B cell (primary cell): ENCODE measurements at regions not wholly inside any gene's neighbourhood (a gene's known extent, or its start where the extent isn't known, plus 50 kb on each side); places are given as distances from the start of the nearest gene placed in this dataset.

Experiments used
- ATAC-seq: fragments of 200-7000 bp; cut with Tn5 transposase; one replicate; pipeline ENCODE4 v1.10.0; 2021; ENCODE audit warnings: low read depth, mild to moderate bottlenecking, moderate number of reproducible peaks, moderate library complexity
- CTCF ChIA-PET: fragments of 350-600 bp; sonication (Branson Sonifier 250); formaldehyde crosslinking; loops from one replicate; lab custom pipeline; 2021; ENCODE audit warnings: antibody characterized with exemption, inconsistent platforms; lab: Charles Lee
- POLR2A ChIA-PET: fragments of 350-600 bp; sonication (Branson Sonifier 250); formaldehyde crosslinking; loops from one replicate; lab custom pipeline; 2021; ENCODE audit warnings: antibody characterized with exemption; lab: Charles Lee
- DNase-seq: peaks from one replicate; pipeline ENCODE4 v3.0.0; 2013
- H2AFZ ChIP-seq: 2 replicates; pipeline ENCODE4 v1.6.1; 2012; ENCODE audit warnings: mild to moderate bottlenecking, low read depth, low read length; ENCODE audit not compliant: insufficient read depth, poor library complexity, severe bottlenecking
- H3K27ac ChIP-seq, 2 donors: 1 replicate in 1 of 2; 2 replicates in 1 of 2; pipeline ENCODE4 v1.5.1; 2012 to 2013; ENCODE audit warnings: low read length in 2 of 2, mild to moderate bottlenecking in 2 of 2, moderate library complexity in 1 of 2
- H3K27me3 ChIP-seq, 4 experiments: fragments of 200-600 bp in 1 of 4; sonication (generic) in 1 of 4; replicated peaks in 1 of 4; 1 replicate in 2 of 4; 2 replicates in 2 of 4; pipeline versions ENCODE4 v1.6.1 to v1.7.0; 2013 to 2016; ENCODE audit warnings: low read length in 3 of 4, mild to moderate bottlenecking in 2 of 4, mixed read lengths in 1 of 4, moderate library complexity in 1 of 4; ENCODE audit not compliant: insufficient read depth in 4 of 4, control insufficient read depth in 3 of 4; ENCODE audit errors: control extremely low read depth in 1 of 4
- H3K36me3 ChIP-seq, 2 experiments: replicated peaks in 1 of 2; 1 replicate in 1 of 2; 2 replicates in 1 of 2; pipeline versions ENCODE4 v1.6.1 to v1.7.1; 2013; ENCODE audit warnings: low read length in 1 of 2; ENCODE audit not compliant: insufficient read depth in 2 of 2, control insufficient read depth in 1 of 2; ENCODE audit errors: control extremely low read depth in 1 of 2, extremely low read depth in 1 of 2
- H3K4me1 ChIP-seq, 2 donors: fragments of 200-600 bp in 1 of 2; sonication (generic) in 1 of 2; 1 replicate in 1 of 2; 2 replicates in 1 of 2; pipeline versions ENCODE4 v1.5.1 to v1.6.1; 2013 to 2017; ENCODE audit warnings: low read length in 2 of 2; ENCODE audit not compliant: control insufficient read depth in 2 of 2, insufficient read depth in 2 of 2
- H3K4me2 ChIP-seq: replicated peaks from 2 replicates; pipeline ENCODE3; 2012; ENCODE audit warnings: mild to moderate bottlenecking, low read depth, low read length; ENCODE audit not compliant: poor library complexity, severe bottlenecking
- H3K4me3 ChIP-seq, 5 experiments: fragments of 200-600 bp in 1 of 5; sonication (generic) in 1 of 5; 1 replicate in 3 of 5; 2 replicates in 2 of 5; pipeline versions ENCODE4 v1.5.1 to v1.7.0; 2011 to 2016; ENCODE audit warnings: low read length in 4 of 5, mild to moderate bottlenecking in 4 of 5, low read depth in 2 of 5, control low read depth in 1 of 5, moderate library complexity in 1 of 5; ENCODE audit not compliant: insufficient read depth in 1 of 5; ENCODE audit errors: control extremely low read depth in 1 of 5, extremely low read depth in 1 of 5
- H3K79me2 ChIP-seq: fragments of 200-600 bp; sonication (generic); one replicate; pipeline ENCODE4 v1.6.0; 2016; ENCODE audit warnings: low read length; ENCODE audit not compliant: control insufficient read depth, insufficient read depth
- H3K9ac ChIP-seq: fragments of 200-600 bp; sonication (generic); 2 replicates; pipeline ENCODE4 v1.6.1; 2017; ENCODE audit warnings: mild to moderate bottlenecking, low read length, moderate library complexity
- H3K9me3 ChIP-seq, 3 donors: one replicate each; pipeline versions ENCODE4 v1.6.1 to v1.7.1; 2013; ENCODE audit warnings: low read length in 2 of 3; ENCODE audit not compliant: control insufficient read depth in 2 of 3, insufficient read depth in 1 of 3; ENCODE audit errors: control extremely low read depth in 1 of 3
- H4K20me1 ChIP-seq: 2 replicates; pipeline ENCODE4 v1.6.0; 2012; ENCODE audit warnings: mild to moderate bottlenecking, low read length; ENCODE audit not compliant: insufficient read depth, control insufficient read depth, poor library complexity, severe bottlenecking
- H3K27ac Mint-ChIP-seq: one replicate; pipeline ENCODE4 v1.8.0; 2021; ENCODE audit warnings: mixed read lengths
- H3K27me3 Mint-ChIP-seq: one replicate; pipeline ENCODE4 v1.8.0; 2021; ENCODE audit warnings: mixed read lengths
- H3K4me1 Mint-ChIP-seq: one replicate; pipeline ENCODE4 v1.8.0; 2021; ENCODE audit warnings: mixed read lengths
- H3K4me3 Mint-ChIP-seq: one replicate; pipeline ENCODE4 v1.8.0; 2021; ENCODE audit warnings: mixed read lengths
- H3K9me3 Mint-ChIP-seq: one replicate; pipeline ENCODE4 v1.8.0; 2022; ENCODE audit warnings: mixed read lengths; ENCODE audit not compliant: insufficient read depth
- EZH2 ChIP-seq: IDR thresholded peaks from 2 replicates; pipeline ENCODE4 v1.6.1; 2012; ENCODE audit warnings: borderline replicate concordance, low read depth, mild to moderate bottlenecking, moderate library complexity, low read length; ENCODE audit not compliant: insufficient read depth, poor library complexity, severe bottlenecking
- WGBS: methylation state at CpG from one replicate; pipeline ENCODE4 v1.1.5; 2013; ENCODE audit warnings: missing lambda C conversion rate; ENCODE audit not compliant: insufficient coverage; 5-methylcytosine and 5-hydroxymethylcytosine counted together
- intact Hi-C: fragments of 100-400 bp; cut with micrococcal nuclease; formaldehyde crosslinking; loops from one replicate; pipeline ENCODE4 v1.10.0; 2022
- TF ChIP-seq, protein P1 (sequence below): fragments of 200-600 bp; IDR thresholded peaks from one replicate; pipeline ENCODE4 v1.8.0; 2022; ENCODE audit warnings: antibody characterized with exemption, mild to moderate bottlenecking

DNA sequence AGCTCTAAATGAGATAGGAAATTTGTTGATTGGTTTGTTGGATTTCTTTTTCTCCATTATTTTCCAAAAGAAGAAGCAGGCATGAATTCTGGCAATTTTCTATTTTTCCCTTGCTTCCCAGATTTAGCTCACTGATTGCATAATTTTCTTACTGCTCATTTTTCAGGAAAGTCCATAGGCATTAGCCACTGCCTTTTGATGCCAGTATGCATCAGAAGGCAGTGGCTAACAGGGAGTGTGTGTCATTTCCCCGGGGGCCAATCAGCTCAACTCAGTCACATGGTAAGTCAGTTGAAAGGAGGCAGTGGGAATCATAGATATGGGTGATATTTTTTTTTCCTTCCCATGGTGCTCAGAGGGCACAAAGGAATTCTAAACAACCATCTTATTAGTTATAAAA is 156.7 kb downstream of the TRIML1 start:
- ATAC-seq (no peak), DNase-seq (no peak)
- H2AFZ ChIP-seq, result no peak overlapping the region
- H3K4me3 ChIP-seq, result no peak overlapping the region
- H3K79me2 ChIP-seq, result no peaks in the 10 kb centered on the region
- ChIA-PET CTCF (no interaction called here), POLR2A (no interaction called here)
- no peaks in the 10 kb centered on the region for H3K27me3 ChIP-seq
- H3K27ac ChIP-seq, result no peak overlapping the region
- no peaks in the 10 kb centered on the region for H3K36me3 ChIP-seq
- Mint-ChIP-seq H3K27me3 (no peaks in the 10 kb centered on the region), H3K9me3 (no peaks in the 10 kb centered on the region), H3K27ac (no peak overlapping the region), H3K4me3 (no peak overlapping the region), H3K4me1 (no peaks in the 10 kb centered on the region)
- H3K9ac ChIP-seq, result no peak overlapping the region
- TF ChIP-seq, protein P1, sequence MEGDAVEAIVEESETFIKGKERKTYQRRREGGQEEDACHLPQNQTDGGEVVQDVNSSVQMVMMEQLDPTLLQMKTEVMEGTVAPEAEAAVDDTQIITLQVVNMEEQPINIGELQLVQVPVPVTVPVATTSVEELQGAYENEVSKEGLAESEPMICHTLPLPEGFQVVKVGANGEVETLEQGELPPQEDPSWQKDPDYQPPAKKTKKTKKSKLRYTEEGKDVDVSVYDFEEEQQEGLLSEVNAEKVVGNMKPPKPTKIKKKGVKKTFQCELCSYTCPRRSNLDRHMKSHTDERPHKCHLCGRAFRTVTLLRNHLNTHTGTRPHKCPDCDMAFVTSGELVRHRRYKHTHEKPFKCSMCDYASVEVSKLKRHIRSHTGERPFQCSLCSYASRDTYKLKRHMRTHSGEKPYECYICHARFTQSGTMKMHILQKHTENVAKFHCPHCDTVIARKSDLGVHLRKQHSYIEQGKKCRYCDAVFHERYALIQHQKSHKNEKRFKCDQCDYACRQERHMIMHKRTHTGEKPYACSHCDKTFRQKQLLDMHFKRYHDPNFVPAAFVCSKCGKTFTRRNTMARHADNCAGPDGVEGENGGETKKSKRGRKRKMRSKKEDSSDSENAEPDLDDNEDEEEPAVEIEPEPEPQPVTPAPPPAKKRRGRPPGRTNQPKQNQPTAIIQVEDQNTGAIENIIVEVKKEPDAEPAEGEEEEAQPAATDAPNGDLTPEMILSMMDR, result no peak
- TF ChIP-seq EZH2, result no peak
- WGBS, result no CpG with 5 or more reads among the region's 1 CpG
- H3K4me1 ChIP-seq, result no peaks in the 10 kb centered on the region
- H4K20me1 ChIP-seq, result no peaks in the 10 kb centered on the region
- no peak overlapping the region for H3K4me2 ChIP-seq
- intact Hi-C loops, result no loop called here
- peaks cover 0 to 5% (median 2%) of the 10 kb centered on the region in 3 donors for H3K9me3 ChIP-seq

- no peaks in the 10 kb centered on the region for H3K27me3 ChIP-seq
- H3K4me2 ChIP-seq, result no peak overlapping the region
- DNase-seq, result no peak
- no CpG with 5 or more reads among the region's 1 CpG for WGBS
- intact Hi-C loops, result no loop called here
- no peaks in the 10 kb centered on the region for H3K4me1 ChIP-seq
- Mint-ChIP-seq H3K4me3 (no peak overlapping the region), H3K27ac (no peak overlapping the region), H3K27me3 (no peaks in the 10 kb centered on the region), H3K9me3 (no peaks in the 10 kb centered on the region), H3K4me1 (no peaks in the 10 kb centered on the region)
- no peaks in the 10 kb centered on the region for H3K36me3 ChIP-seq
- ChIA-PET POLR2A (no interaction called here), CTCF (no interaction called here)
- ATAC-seq, result no peak
- no peak overlapping the region for H3K4me3 ChIP-seq
- no peak overlapping the region for H3K9ac ChIP-seq
- H3K79me2 ChIP-seq, result no peaks in the 10 kb centered on the region
- H2AFZ ChIP-seq, result no peak overlapping the region
- H3K27ac ChIP-seq, result no peak overlapping the region
- TF ChIP-seq, protein P1, result no peak
- TF ChIP-seq EZH2, result no peak
- H4K20me1 ChIP-seq, result no peaks in the 10 kb centered on the region
- peaks cover 0 to 8% (median 2%) of the 10 kb centered on the region in 3 donors for H3K9me3 ChIP-seq
Measured at GRCh38 chr4:188296331-188296730, 157.1 kb downstream of the TRIML1 start.
